ENCODE measurements at regions not wholly inside any gene's neighbourhood (a gene's known extent, or its start where the extent isn't known, plus 50 kb on each side); places are given as distances from the start of the nearest gene placed in this dataset.

GRCh38 chr11:95466416-95466815 is 235.4 kb upstream of the SESN3 start:
- no peak for DNase-seq

- no peak for DNase-seq
These were observed 234.9 kb upstream of the SESN3 start for GRCh38 chr11:95465887-95466286.

GRCh38 chr11:95461858-95462257 is 230.9 kb upstream of the SESN3 start:
- no peak for DNase-seq

- DNase-seq = no peak
These were observed 230.3 kb upstream of the SESN3 start for GRCh38 chr11:95461348-95461747.

GRCh38 chr11:95459291-95460042 is 228.5 kb upstream of the SESN3 start:
- DNase-seq = no peak

GRCh38 chr11:95456714-95457491 is 225.9 kb upstream of the SESN3 start:
- DNase-seq = no peak

- no peak for DNase-seq
These were observed 224.4 kb upstream of the SESN3 start for GRCh38 chr11:95455228-95455970.

GRCh38 chr11:95453616-95454171 is 222.7 kb upstream of the SESN3 start:
- no peak for DNase-seq

GRCh38 chr11:95451682-95452081 is 220.7 kb upstream of the SESN3 start:
- DNase-seq = no peak

- no peak for DNase-seq
These were observed 220.3 kb upstream of the SESN3 start for GRCh38 chr11:95451261-95451660.

- no peak for DNase-seq
These were observed 219.6 kb upstream of the SESN3 start for GRCh38 chr11:95450547-95451123.

GRCh38 chr11:95445746-95446333 is 214.8 kb upstream of the SESN3 start:
- DNase-seq = no peak

- DNase-seq = no peak
These were observed 213.6 kb upstream of the SESN3 start for GRCh38 chr11:95444309-95445241.

GRCh38 chr11:95443386-95443785 is 212.4 kb upstream of the SESN3 start:
- no peak for DNase-seq

GRCh38 chr11:95442531-95443050 is 211.6 kb upstream of the SESN3 start:
- DNase-seq = no peak

- no peak for DNase-seq
These were observed 204.8 kb upstream of the SESN3 start for GRCh38 chr11:95435628-95436353.

- no peak for DNase-seq
These were observed 204.2 kb upstream of the SESN3 start for GRCh38 chr11:95435192-95435591.

- no peak for DNase-seq
These were observed 203.6 kb upstream of the SESN3 start for GRCh38 chr11:95434489-95435057.

GRCh38 chr11:95434009-95434408 is 203.0 kb upstream of the SESN3 start:
- no peak for DNase-seq
